PC-9 (cell line): ENCODE measurements at regions not wholly inside any gene's neighbourhood (a gene's known extent, or its start where the extent isn't known, plus 50 kb on each side); places are given as distances from the start of the nearest gene placed in this dataset.

Experiments used
- BruUV-seq: library from RNA; stranded (reverse); fragments of 400-500 nt; replicated peaks from 2 replicates; lab custom pipeline; 2021; lab: Mats Ljungman, UMichigan
- CTCF ChIA-PET: fragments of 300-600 bp; sonication (Branson Sonifier 250); formaldehyde crosslinking; loops from one replicate; lab custom pipeline; 2022; ENCODE audit warnings: antibody characterized with exemption; lab: Charles Lee
- POLR2A ChIA-PET: fragments of 300-600 bp; sonication (Branson Sonifier 250); formaldehyde crosslinking; loops from one replicate; lab custom pipeline; 2022; ENCODE audit warnings: antibody characterized with exemption; ENCODE audit not compliant: unreplicated experiment; lab: Charles Lee
- DNase-seq, 2 experiments: peaks; one replicate each; pipeline versions ENCODE4 v3.0.0 to v3.0.0-alpha.2; 2015 to 2022; ENCODE audit warnings: mixed read lengths in 1 of 2
- H2AFZ ChIP-seq: fragments of 200-600 bp; sonication (generic); 2 replicates; pipeline ENCODE4 v1.8.1; 2017; ENCODE audit warnings: antibody characterized with exemption
- H3F3A ChIP-seq: fragments of 200-600 bp; sonication (generic); 2 replicates; pipeline ENCODE4 v1.8.1; 2017; ENCODE audit warnings: antibody characterized with exemption, mild to moderate bottlenecking, low read depth; ENCODE audit not compliant: insufficient read depth
- H3K27ac ChIP-seq: fragments of 200-600 bp; sonication (generic); 2 replicates; pipeline ENCODE4 v1.6.1; 2016; ENCODE audit warnings: mixed run types
- H3K27me3 ChIP-seq: fragments of 200-600 bp; sonication (generic); 2 replicates; pipeline ENCODE4 v1.6.1; 2016; ENCODE audit warnings: low read depth, mixed run types; ENCODE audit not compliant: insufficient read depth
- H3K36me3 ChIP-seq: fragments of 200-600 bp; sonication (generic); 2 replicates; pipeline ENCODE4 v1.6.1; 2016; ENCODE audit warnings: low read depth, mixed run types
- H3K4me1 ChIP-seq: fragments of 200-600 bp; sonication (generic); replicated peaks from 2 replicates; pipeline ENCODE4 v1.6.1; 2016; ENCODE audit warnings: mixed run types; ENCODE audit not compliant: insufficient read depth
- H3K4me2 ChIP-seq: fragments of 200-600 bp; sonication (generic); 2 replicates; pipeline ENCODE4 v1.6.1; 2017; ENCODE audit warnings: mixed run types
- H3K4me3 ChIP-seq: fragments of 200-600 bp; sonication (generic); 2 replicates; pipeline ENCODE4 v1.6.1; 2016; ENCODE audit warnings: mixed run types
- H3K79me2 ChIP-seq: fragments of 200-600 bp; sonication (generic); 2 replicates; pipeline ENCODE4 v1.6.1; 2017; ENCODE audit warnings: low read depth, mixed run types
- H3K9me2 ChIP-seq: fragments of 200-600 bp; sonication (generic); 2 replicates; pipeline ENCODE4 v1.8.1; 2017; ENCODE audit warnings: mild to moderate bottlenecking; ENCODE audit not compliant: insufficient read depth
- H3K9me3 ChIP-seq: fragments of 200-600 bp; sonication (generic); 2 replicates; pipeline ENCODE4 v1.8.1; 2016; ENCODE audit warnings: low read depth; ENCODE audit not compliant: insufficient read depth
- H4K20me1 ChIP-seq: fragments of 200-600 bp; sonication (generic); 2 replicates; pipeline ENCODE4 v1.8.1; 2017; ENCODE audit not compliant: insufficient read depth
- CTCF ChIP-seq: fragments of 200-600 bp; sonication (generic); conservative IDR thresholded peaks from 2 replicates; pipeline ENCODE4 v1.6.1; 2017; ENCODE audit warnings: mixed run types, antibody characterized with exemption, mild to moderate bottlenecking, moderate library complexity
- EZH2 ChIP-seq: fragments of 200-600 bp; sonication (generic); IDR thresholded peaks from 2 replicates; pipeline ENCODE4 v1.8.0; 2017; ENCODE audit warnings: antibody characterized with exemption, low read depth
- intact Hi-C: fragments of 100-400 bp; cut with micrococcal nuclease; formaldehyde crosslinking; loops from one replicate; pipeline ENCODE4 v1.10.0; 2022; ENCODE audit not compliant: unreplicated experiment

- H3K9me2 ChIP-seq = no peaks in the 10 kb centered on the region
- H3K27ac ChIP-seq = no peak overlapping the region
- no peaks in the 10 kb centered on the region for H3F3A ChIP-seq
- no peak overlapping the region for H2AFZ ChIP-seq
- no peak overlapping the region for H3K4me3 ChIP-seq
- H3K4me1 ChIP-seq = no peaks in the 10 kb centered on the region
- no peak overlapping the region for H3K4me2 ChIP-seq
- no TSS peak for BruUV-seq
- H3K79me2 ChIP-seq = no peaks in the 10 kb centered on the region
- no peaks in the 10 kb centered on the region for H3K27me3 ChIP-seq
- H3K9me3 ChIP-seq = no peaks in the 10 kb centered on the region
- no peak for DNase-seq
- H4K20me1 ChIP-seq = no peaks in the 10 kb centered on the region
- intact Hi-C loops = no loop called here
- ChIA-PET POLR2A (no interaction called here), CTCF (no interaction called here)
- no peaks in the 10 kb centered on the region for H3K36me3 ChIP-seq
- TF ChIP-seq CTCF (no peak), EZH2 (no peak)
Observed at GRCh38 chr11:87972133-87972532, 203.1 kb downstream of the RAB38 start.

- Histone ChIP-seq H4K20me1 (no peaks in the 10 kb centered on the region), H3K9me3 (no peaks in the 10 kb centered on the region), H3K36me3 (no peaks in the 10 kb centered on the region), H3K9me2 (no peaks in the 10 kb centered on the region), H3K4me3 (no peak overlapping the region), H3K79me2 (no peaks in the 10 kb centered on the region), H3K4me2 (no peak overlapping the region), H2AFZ (no peak overlapping the region), H3K27ac (no peak overlapping the region), H3K27me3 (no peaks in the 10 kb centered on the region), H3K4me1 (no peaks in the 10 kb centered on the region), H3F3A (no peaks in the 10 kb centered on the region)
- POLR2A ChIA-PET = no interaction called here
- BruUV-seq = no TSS peak
- CTCF ChIA-PET = no interaction called here
- intact Hi-C loops = no loop called here
- no peak for DNase-seq
- TF ChIP-seq CTCF (no peak), EZH2 (no peak)
Observed at GRCh38 chr11:87971354-87971753, 203.9 kb downstream of the RAB38 start.

GRCh38 chr11:87970762-87971161 is 204.5 kb downstream of the RAB38 start:
- H3K79me2 ChIP-seq = no peaks in the 10 kb centered on the region
- H2AFZ ChIP-seq = no peak overlapping the region
- H3F3A ChIP-seq = no peaks in the 10 kb centered on the region
- no peaks in the 10 kb centered on the region for H3K4me1 ChIP-seq
- intact Hi-C loops = no loop called here
- DNase-seq = no peak
- H3K9me2 ChIP-seq = no peaks in the 10 kb centered on the region
- no peak overlapping the region for H3K4me3 ChIP-seq
- H3K36me3 ChIP-seq = no peaks in the 10 kb centered on the region
- no peaks in the 10 kb centered on the region for H3K9me3 ChIP-seq
- H3K27me3 ChIP-seq = no peaks in the 10 kb centered on the region
- H4K20me1 ChIP-seq = no peaks in the 10 kb centered on the region
- CTCF ChIA-PET = no interaction called here
- no peak overlapping the region for H3K27ac ChIP-seq
- POLR2A ChIA-PET = no interaction called here
- BruUV-seq = no TSS peak
- H3K4me2 ChIP-seq = no peak overlapping the region
- no peak for TF ChIP-seq EZH2
- TF ChIP-seq CTCF = no peak
